PFSK-1 (cell line): ENCODE measurements at regions not wholly inside any gene's neighbourhood (a gene's known extent, or its start where the extent isn't known, plus 50 kb on each side); places are given as distances from the start of the nearest gene placed in this dataset.

Source experiments
- FOXP2 ChIP-seq: optimal IDR thresholded peaks from 2 replicates; pipeline ENCODE3; 2011; ENCODE audit warnings: borderline replicate concordance, control low read depth, inconsistent platforms; ENCODE audit not compliant: insufficient read depth; ENCODE audit errors: extremely low read length, extremely low read depth
- POLR2AphosphoS5 ChIP-seq: IDR thresholded peaks from 2 replicates; pipeline ENCODE4 v1.6.1; 2012; ENCODE audit warnings: low read depth, mild to moderate bottlenecking, control low read depth, low read length, moderate library complexity
- REST ChIP-seq, 2 experiments: IDR thresholded peaks; 2 replicates each; pipeline versions ENCODE4 v1.6.1 to v1.8.0; 2011 to 2012; ENCODE audit warnings: low read depth in 2 of 2, low read length in 2 of 2, control low read depth in 1 of 2, inconsistent platforms in 1 of 2, mild to moderate bottlenecking in 1 of 2, moderate library complexity in 1 of 2; ENCODE audit not compliant: insufficient read depth in 1 of 2
- SIN3A ChIP-seq: IDR thresholded peaks from 2 replicates; pipeline ENCODE4 v1.6.1; 2012; ENCODE audit warnings: mild to moderate bottlenecking, low read length, moderate library complexity, borderline replicate concordance; ENCODE audit not compliant: insufficient read depth
- TAF1 ChIP-seq: IDR thresholded peaks from 2 replicates; pipeline ENCODE4 v1.6.1; 2012; ENCODE audit warnings: low read length, control low read depth, borderline replicate concordance; ENCODE audit not compliant: insufficient read depth

DNA sequence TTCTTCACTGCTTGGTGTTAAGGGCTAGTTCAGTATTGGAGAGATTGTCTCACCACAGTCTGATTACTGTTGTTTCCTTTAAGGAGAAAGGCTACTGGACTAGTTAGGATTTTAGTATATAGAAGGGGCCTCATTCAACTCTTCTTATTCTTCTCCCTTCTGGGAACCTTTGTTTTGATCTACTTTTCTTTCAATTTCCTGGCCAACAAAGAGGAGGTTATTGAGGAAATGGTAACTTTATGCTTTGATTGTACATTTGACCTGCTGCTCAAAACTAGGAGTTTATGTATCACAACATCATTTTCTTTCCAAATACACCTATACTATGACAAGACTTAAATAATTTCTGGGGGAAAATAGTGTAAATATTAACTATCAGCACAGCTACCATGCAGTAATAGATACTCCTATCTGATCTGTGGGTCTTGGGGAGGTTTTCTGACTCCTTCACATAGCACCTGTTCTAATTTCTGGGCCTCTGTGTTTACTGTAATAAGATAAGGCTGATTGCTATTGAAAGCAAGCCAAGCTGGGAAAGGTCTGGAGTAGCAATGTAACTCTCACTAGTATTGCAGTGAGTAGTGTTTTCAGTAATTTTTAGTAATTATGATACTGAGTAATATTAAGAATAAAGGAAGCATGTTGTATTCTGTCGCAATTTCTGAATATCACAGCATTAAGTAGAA is 395.3 kb downstream of the NUP35 start:
- no peak for TF ChIP-seq REST (IDR thresholded peaks at IDR 0.05; ENCODE audit: insufficient read depth in 1 of 2, low read depth in 2 of 2, low read length in 2 of 2)
- no peak for TF ChIP-seq SIN3A
- no peak for TF ChIP-seq POLR2AphosphoS5
- TF ChIP-seq TAF1, result no peak
- TF ChIP-seq FOXP2, result no peak

GRCh38 chr2:183521911-183522310 is 397.7 kb downstream of the NUP35 start:
- TF ChIP-seq FOXP2 (no peak), SIN3A (no peak), TAF1 (no peak), POLR2AphosphoS5 (no peak), REST (IDR thresholded peaks at IDR 0.05; ENCODE audit: insufficient read depth in 1 of 2, low read depth in 2 of 2, low read length in 2 of 2) (no peak)

GRCh38 chr2:183522489-183523266 is 398.4 kb downstream of the NUP35 start:
- TF ChIP-seq FOXP2 (no peak), REST (IDR thresholded peaks at IDR 0.05; ENCODE audit: insufficient read depth in 1 of 2, low read depth in 2 of 2, low read length in 2 of 2) (no peak), POLR2AphosphoS5 (no peak), TAF1 (no peak), SIN3A (no peak)

GRCh38 chr2:183530333-183530901 is 406.2 kb downstream of the NUP35 start:
- TF ChIP-seq TAF1 (no peak), FOXP2 (no peak), REST (IDR thresholded peaks at IDR 0.05; ENCODE audit: insufficient read depth in 1 of 2, low read depth in 2 of 2, low read length in 2 of 2) (no peak), SIN3A (no peak), POLR2AphosphoS5 (no peak)
